LoVo (cell line): ENCODE measurements at regions not wholly inside any gene's neighbourhood (a gene's known extent, or its start where the extent isn't known, plus 50 kb on each side); places are given as distances from the start of the nearest gene placed in this dataset.
"Not testable (repeated sequence)": the region's sequence is repeated elsewhere in the genome, so short reads cannot be mapped to it uniquely, and the experiment has no call there.

Experiments
- DNase-seq: peaks from one replicate; pipeline ENCODE4 v3.0.0-alpha.2; 2016; ENCODE audit warnings: low spot score

GRCh38 chr10:4154191-4154715 lies 369.2 kb upstream of the KLF6 start:
- no peak for DNase-seq

- no peak for DNase-seq
Observed at GRCh38 chr10:4151466-4151865, 366.5 kb upstream of the KLF6 start.

GRCh38 chr10:4150676-4151075 lies 365.7 kb upstream of the KLF6 start:
- no peak for DNase-seq

GRCh38 chr10:4149460-4149859 lies 364.5 kb upstream of the KLF6 start:
- not testable (repeated sequence) for DNase-seq

GRCh38 chr10:4147245-4147644 lies 362.2 kb upstream of the KLF6 start:
- DNase-seq, result no peak

GRCh38 chr10:4144817-4145216 lies 359.8 kb upstream of the KLF6 start:
- DNase-seq, result peak; percentile 12

GRCh38 chr10:4141471-4141870 lies 356.5 kb upstream of the KLF6 start:
- peak; percentile 22 for DNase-seq

- no peak for DNase-seq
Observed at GRCh38 chr10:4138146-4138721, 353.2 kb upstream of the KLF6 start.

GRCh38 chr10:4137299-4137698 lies 352.3 kb upstream of the KLF6 start:
- no peak for DNase-seq

- DNase-seq, result no peak
Observed at GRCh38 chr10:4136121-4136520, 351.1 kb upstream of the KLF6 start.

- no peak for DNase-seq
Observed at GRCh38 chr10:4132216-4132556, 347.2 kb upstream of the KLF6 start.

GRCh38 chr10:4131407-4132215 lies 346.6 kb upstream of the KLF6 start:
- peak; percentile 59 for DNase-seq

GRCh38 chr10:4130685-4131084 lies 345.7 kb upstream of the KLF6 start:
- no peak for DNase-seq

GRCh38 chr10:4129866-4130477 lies 345.0 kb upstream of the KLF6 start:
- DNase-seq, result peak; percentile 25

- DNase-seq, result no peak
Observed at GRCh38 chr10:4127518-4128315, 342.7 kb upstream of the KLF6 start.

GRCh38 chr10:4125776-4126175 lies 340.8 kb upstream of the KLF6 start:
- no peak for DNase-seq

- no peak for DNase-seq
Observed at GRCh38 chr10:4121502-4122380, 336.7 kb upstream of the KLF6 start.

- DNase-seq, result no peak
Observed at GRCh38 chr10:4120096-4120853, 335.3 kb upstream of the KLF6 start.

- no peak for DNase-seq
Observed at GRCh38 chr10:4119107-4119506, 334.1 kb upstream of the KLF6 start.

- DNase-seq, result no peak
Observed at GRCh38 chr10:4117604-4118003, 332.6 kb upstream of the KLF6 start.

- DNase-seq, result no peak
Observed at GRCh38 chr10:4111643-4112042, 326.6 kb upstream of the KLF6 start.
